ENCODE measurements at regions not wholly inside any gene's neighbourhood (a gene's known extent, or its start where the extent isn't known, plus 50 kb on each side); places are given as distances from the start of the nearest gene placed in this dataset.
"Not testable (repeated sequence)": the region's sequence is repeated elsewhere in the genome, so short reads cannot be mapped to it uniquely, and the experiment has no call there.

DNA sequence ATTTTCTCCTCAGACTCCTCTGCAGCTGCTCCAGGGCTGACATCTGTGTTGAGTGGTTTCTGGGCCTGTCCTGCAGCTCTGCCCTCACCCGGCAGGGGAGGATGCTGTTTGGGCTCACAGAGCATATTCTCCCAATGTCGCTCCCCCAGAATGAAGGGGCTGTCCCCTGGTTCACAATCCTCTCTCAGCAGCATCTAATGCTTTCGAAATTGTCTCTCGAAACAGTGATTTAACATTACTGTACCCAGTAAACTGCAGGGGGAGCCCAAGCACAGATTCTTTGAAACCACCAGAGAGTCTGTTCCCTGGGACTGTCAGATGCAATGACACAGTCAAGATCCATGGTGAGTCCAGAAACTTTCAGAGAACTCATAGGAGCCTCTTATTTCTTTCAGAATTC, 1135.2 kb downstream of the TMEM121 start:
- TF ChIP-seq, protein P1, sequence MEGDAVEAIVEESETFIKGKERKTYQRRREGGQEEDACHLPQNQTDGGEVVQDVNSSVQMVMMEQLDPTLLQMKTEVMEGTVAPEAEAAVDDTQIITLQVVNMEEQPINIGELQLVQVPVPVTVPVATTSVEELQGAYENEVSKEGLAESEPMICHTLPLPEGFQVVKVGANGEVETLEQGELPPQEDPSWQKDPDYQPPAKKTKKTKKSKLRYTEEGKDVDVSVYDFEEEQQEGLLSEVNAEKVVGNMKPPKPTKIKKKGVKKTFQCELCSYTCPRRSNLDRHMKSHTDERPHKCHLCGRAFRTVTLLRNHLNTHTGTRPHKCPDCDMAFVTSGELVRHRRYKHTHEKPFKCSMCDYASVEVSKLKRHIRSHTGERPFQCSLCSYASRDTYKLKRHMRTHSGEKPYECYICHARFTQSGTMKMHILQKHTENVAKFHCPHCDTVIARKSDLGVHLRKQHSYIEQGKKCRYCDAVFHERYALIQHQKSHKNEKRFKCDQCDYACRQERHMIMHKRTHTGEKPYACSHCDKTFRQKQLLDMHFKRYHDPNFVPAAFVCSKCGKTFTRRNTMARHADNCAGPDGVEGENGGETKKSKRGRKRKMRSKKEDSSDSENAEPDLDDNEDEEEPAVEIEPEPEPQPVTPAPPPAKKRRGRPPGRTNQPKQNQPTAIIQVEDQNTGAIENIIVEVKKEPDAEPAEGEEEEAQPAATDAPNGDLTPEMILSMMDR (IDR thresholded peaks at IDR 0.05) = peak; percentile 20
- ATAC-seq; H3K4me1 ChIP-seq; intact Hi-C loops (cut with DNase I); DNase-seq; H3K27me3 ChIP-seq (ENCODE audit: low read depth); H3K27ac ChIP-seq; H3K4me3 ChIP-seq; H3K9me3 ChIP-seq; H3K36me3 ChIP-seq: not testable (repeated sequence)

DNA sequence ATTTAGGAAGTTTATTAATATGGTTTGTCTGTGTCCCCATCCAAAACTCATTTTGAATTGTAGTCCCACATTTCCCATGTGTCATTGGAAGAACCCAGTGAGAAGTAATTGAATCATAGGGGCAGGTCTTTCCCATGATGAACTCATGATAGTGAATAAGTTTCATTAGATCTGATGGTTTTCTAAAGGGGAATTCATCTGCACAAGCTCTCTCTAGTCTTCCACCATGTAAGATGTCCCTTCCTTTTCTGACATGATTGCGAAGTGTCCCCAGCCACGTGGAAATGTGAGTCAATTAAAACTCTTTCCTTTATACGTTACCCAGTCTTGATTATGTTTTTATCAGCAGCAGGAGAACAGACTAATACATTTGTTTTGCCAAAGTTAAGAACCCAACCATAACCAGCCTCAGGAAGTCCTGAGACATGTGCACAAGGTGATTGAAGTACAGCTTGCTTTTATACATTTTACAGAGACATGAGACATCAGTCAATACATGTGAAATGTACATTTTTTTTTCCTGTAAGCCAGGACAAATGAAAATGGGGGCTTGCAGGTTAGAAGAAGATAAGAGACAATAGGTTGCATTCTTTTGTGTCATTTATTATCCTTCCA, 1136.7 kb downstream of the TMEM121 start:
- intact Hi-C loops (cut with DNase I) = no loop called here
- DNase-seq = no peak
- Histone ChIP-seq H3K9me3 (no peaks in the 10 kb centered on the region), H3K27me3 (ENCODE audit: low read depth) (peaks cover 4% of the 10 kb centered on the region), H3K4me3 (no peak overlapping the region), H3K27ac (no peak overlapping the region), H3K4me1 (no peaks in the 10 kb centered on the region), H3K36me3 (no peaks in the 10 kb centered on the region)
- no peak for ATAC-seq
- TF ChIP-seq, protein P1 (IDR thresholded peaks at IDR 0.05) = no peak

DNA sequence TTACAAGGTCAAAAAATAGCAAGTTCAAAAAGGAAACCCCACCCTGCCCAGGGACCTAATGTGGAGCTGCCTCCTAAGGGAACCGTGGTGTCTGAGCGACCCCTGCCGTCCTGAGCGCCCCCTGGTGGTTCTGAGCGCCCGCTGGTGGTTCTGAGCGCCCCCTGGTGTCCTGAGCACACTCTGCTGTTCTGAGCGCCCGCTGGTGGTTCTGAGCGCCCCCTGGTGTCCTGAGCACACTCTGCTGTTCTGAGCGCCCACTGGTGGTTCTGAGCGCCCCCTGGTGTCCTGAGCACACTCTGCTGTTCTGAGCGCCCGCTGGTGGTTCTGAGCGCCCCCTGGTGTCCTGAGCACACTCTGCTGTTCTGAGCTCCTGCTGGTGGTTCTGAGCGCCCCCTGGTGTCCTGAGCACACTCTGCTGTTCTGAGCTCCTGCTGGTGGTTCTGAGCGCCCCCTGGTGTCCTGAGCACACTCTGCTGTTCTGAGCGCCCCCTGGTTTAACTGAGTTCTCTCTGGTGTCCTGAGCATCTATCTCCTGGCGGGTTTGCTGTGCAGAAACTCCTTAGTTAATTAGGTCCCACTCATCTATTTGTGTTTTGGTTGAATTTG, 1137.5 kb downstream of the TMEM121 start:
- DNase-seq = peak; percentile 55
- H3K9me3 ChIP-seq; H3K36me3 ChIP-seq; H3K4me1 ChIP-seq; H3K27ac ChIP-seq; intact Hi-C loops (cut with DNase I); H3K4me3 ChIP-seq; ATAC-seq: not testable (repeated sequence)
- peaks cover 12% of the 10 kb centered on the region for H3K27me3 ChIP-seq (ENCODE audit: low read depth)
- TF ChIP-seq, protein P1 (IDR thresholded peaks at IDR 0.05) = peak; percentile 46

DNA sequence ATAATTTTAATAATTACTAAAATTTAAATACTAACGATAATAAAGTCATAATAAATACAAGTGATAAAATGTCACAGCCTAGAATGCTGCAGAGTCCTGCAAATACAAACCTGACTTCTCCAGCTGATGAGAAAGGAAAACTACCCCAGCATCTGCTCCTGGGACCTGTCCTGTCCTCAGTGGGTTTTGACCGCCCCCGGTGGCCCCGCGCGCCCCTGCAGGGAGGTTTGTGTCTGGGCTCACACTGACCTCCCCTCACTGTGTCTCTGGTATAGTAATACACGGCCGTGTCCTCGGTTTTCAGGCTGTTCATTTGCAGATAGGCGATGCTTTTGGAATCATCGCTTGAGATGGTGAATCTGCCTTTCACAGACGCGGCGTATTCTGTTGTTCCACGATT, 1139.4 kb downstream of the TMEM121 start:
- Histone ChIP-seq H3K4me3 (no peak overlapping the region), H3K27ac (no peak overlapping the region), H3K4me1 (no peaks in the 10 kb centered on the region), H3K27me3 (ENCODE audit: low read depth) (peaks cover 30% of the 10 kb centered on the region), H3K36me3 (no peaks in the 10 kb centered on the region), H3K9me3 (no peaks in the 10 kb centered on the region)
- no peak for ATAC-seq
- intact Hi-C loops (cut with DNase I) = no loop called here
- DNase-seq = no peak
- TF ChIP-seq, protein P1 (IDR thresholded peaks at IDR 0.05) = no peak

DNA sequence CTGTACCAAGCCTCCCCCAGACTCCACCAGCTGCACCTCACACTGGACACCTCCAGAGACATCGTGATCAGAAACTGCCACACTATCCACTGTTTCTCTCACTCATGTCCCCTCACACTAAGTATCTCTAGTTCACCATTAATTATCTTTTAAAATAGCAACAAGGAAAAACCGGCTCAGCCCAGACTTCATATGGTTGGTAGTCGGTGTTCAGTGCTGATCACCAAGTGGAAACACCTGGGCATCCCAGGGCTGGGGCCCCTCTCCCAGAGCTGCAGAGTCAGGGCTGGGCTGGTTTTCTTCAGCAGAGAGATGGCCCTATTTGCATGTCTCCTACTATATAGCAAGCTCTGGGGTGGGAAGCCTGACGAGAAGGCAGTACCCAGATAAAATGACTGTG, 1140.0 kb downstream of the TMEM121 start:
- Histone ChIP-seq H3K27ac (no peak overlapping the region), H3K27me3 (ENCODE audit: low read depth) (peaks cover 30% of the 10 kb centered on the region), H3K36me3 (no peaks in the 10 kb centered on the region), H3K4me1 (no peaks in the 10 kb centered on the region), H3K4me3 (no peak overlapping the region), H3K9me3 (no peaks in the 10 kb centered on the region)
- DNase-seq = no peak
- TF ChIP-seq, protein P1 (IDR thresholded peaks at IDR 0.05) = no peak
- intact Hi-C loops (cut with DNase I) = no loop called here
- ATAC-seq = no peak

Data from lower lobe of right lung (tissue), 2 donors.